Prostate gland (tissue), 2 donors: ENCODE measurements at regions not wholly inside any gene's neighbourhood (a gene's known extent, or its start where the extent isn't known, plus 50 kb on each side); places are given as distances from the start of the nearest gene placed in this dataset.

Experiments
- POLR2A ChIP-seq: fragments of 450-650 bp; IDR thresholded peaks from one replicate; pipeline ENCODE4 v1.6.1; 2016; ENCODE audit warnings: antibody characterized with exemption, mild to moderate bottlenecking
- POLR2AphosphoS5 ChIP-seq: sonication (generic); formaldehyde crosslinking; IDR thresholded peaks from one replicate; pipeline ENCODE4 v1.6.1; 2017; ENCODE audit warnings: antibody characterized with exemption
- TF ChIP-seq, protein P1 (sequence below), 4 experiments: fragments of 200-600 bp in 2 of 4; fragments of 450-650 bp in 2 of 4; sonication (generic) in 2 of 4; IDR thresholded peaks; 1 replicate in 3 of 4; 2 replicates in 1 of 4; pipeline ENCODE4 v1.5.1; 2016 to 2019; ENCODE audit warnings: antibody characterized with exemption in 4 of 4, mild to moderate bottlenecking in 2 of 4, moderate library complexity in 2 of 4

DNA sequence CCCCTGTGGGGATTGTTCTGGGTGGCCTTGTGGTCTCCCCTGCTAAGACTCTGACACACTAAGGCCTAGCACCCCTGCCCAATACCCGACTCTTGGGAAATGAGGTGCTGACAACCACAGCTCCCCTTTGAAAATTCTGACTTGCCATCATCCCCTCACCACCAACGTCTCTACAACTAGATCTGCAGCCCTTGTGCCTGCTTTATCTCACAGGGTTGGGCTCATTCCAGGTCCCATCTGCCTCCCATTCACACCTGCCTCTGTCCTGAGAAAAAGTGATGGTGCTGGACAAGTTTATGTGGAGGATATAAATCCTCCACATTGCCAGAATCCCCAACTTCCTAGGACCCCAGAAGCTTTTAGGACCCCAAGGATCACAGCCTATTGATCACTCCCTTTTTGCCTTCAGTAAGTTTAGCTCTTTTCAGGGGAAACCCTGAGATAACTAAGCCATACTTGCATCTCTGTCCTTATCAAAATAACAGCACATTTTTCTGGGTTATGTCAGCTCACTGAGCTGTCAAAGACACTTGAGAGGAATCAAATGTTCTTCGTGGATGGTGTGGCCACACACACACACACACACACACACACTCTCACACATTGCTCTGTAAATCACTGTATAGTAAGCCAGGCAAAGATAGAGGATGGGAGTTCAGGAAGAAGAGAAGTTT is 136.8 kb upstream of the CES5A start:
- TF ChIP-seq, protein P1, sequence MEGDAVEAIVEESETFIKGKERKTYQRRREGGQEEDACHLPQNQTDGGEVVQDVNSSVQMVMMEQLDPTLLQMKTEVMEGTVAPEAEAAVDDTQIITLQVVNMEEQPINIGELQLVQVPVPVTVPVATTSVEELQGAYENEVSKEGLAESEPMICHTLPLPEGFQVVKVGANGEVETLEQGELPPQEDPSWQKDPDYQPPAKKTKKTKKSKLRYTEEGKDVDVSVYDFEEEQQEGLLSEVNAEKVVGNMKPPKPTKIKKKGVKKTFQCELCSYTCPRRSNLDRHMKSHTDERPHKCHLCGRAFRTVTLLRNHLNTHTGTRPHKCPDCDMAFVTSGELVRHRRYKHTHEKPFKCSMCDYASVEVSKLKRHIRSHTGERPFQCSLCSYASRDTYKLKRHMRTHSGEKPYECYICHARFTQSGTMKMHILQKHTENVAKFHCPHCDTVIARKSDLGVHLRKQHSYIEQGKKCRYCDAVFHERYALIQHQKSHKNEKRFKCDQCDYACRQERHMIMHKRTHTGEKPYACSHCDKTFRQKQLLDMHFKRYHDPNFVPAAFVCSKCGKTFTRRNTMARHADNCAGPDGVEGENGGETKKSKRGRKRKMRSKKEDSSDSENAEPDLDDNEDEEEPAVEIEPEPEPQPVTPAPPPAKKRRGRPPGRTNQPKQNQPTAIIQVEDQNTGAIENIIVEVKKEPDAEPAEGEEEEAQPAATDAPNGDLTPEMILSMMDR (IDR thresholded peaks at IDR 0.05), result no peak
- TF ChIP-seq POLR2A (no peak), POLR2AphosphoS5 (no peak)
